Keratinocyte (primary cell): ENCODE measurements at regions not wholly inside any gene's neighbourhood (a gene's known extent, or its start where the extent isn't known, plus 50 kb on each side); places are given as distances from the start of the nearest gene placed in this dataset.

Experiments used
- DNase-seq: peaks from one replicate; pipeline ENCODE4 v3.0.0-alpha.2; 2011; ENCODE audit warnings: low read depth, missing footprints, low spot score
- FAIRE-seq: peaks from 2 replicates; lab custom pipeline; 2011; peaks lifted over from hg19 to GRCh38; lab: Jason Lieb, UNC
- H2AFZ ChIP-seq: 2 replicates; pipeline ENCODE4 v1.6.0; 2012; ENCODE audit warnings: low read length, control low read depth, inconsistent platforms; ENCODE audit not compliant: control insufficient read depth
- H3K27ac ChIP-seq: 2 replicates; pipeline ENCODE4 v1.5.1; 2011; ENCODE audit warnings: low read length; ENCODE audit not compliant: control insufficient read depth, insufficient read depth
- H3K27me3 ChIP-seq: 3 replicates; pipeline ENCODE4 v1.6.0; 2011; ENCODE audit warnings: low read length; ENCODE audit not compliant: control insufficient read depth, insufficient read depth; ENCODE audit errors: extremely low read depth
- H3K36me3 ChIP-seq, 2 experiments: 2 replicates in 1 of 2; 3 replicates in 1 of 2; pipeline ENCODE4 v1.5.1; 2011; ENCODE audit warnings: low read length in 2 of 2, mild to moderate bottlenecking in 1 of 2; ENCODE audit not compliant: control insufficient read depth in 2 of 2, insufficient read depth in 2 of 2; ENCODE audit errors: extremely low read depth in 1 of 2
- H3K4me1 ChIP-seq: 3 replicates; pipeline ENCODE4 v1.5.1; 2011; ENCODE audit warnings: low read length; ENCODE audit not compliant: control insufficient read depth, insufficient read depth; ENCODE audit errors: extremely low read depth
- H3K4me2 ChIP-seq: 3 replicates; pipeline ENCODE4 v1.6.0; 2011; ENCODE audit warnings: low read depth, low read length; ENCODE audit not compliant: control insufficient read depth, insufficient read depth; ENCODE audit errors: extremely low read depth
- H3K4me3 ChIP-seq, 3 experiments: fragments of 200-600 bp in 1 of 3; sonication (generic) in 1 of 3; 2 replicates in 2 of 3; 3 replicates in 1 of 3; pipeline ENCODE4 v1.5.1; 2011 to 2016; ENCODE audit warnings: low read length in 3 of 3, mild to moderate bottlenecking in 3 of 3, control low read depth in 2 of 3, inconsistent platforms in 1 of 3, low read depth in 1 of 3, mixed read lengths in 1 of 3, mixed run types in 1 of 3, moderate library complexity in 1 of 3; ENCODE audit not compliant: control insufficient read depth in 2 of 3, insufficient read depth in 2 of 3; ENCODE audit errors: extremely low read depth in 1 of 3
- H3K79me2 ChIP-seq: 2 replicates; pipeline ENCODE4 v1.6.0; 2012; ENCODE audit warnings: low read length; ENCODE audit not compliant: control insufficient read depth, insufficient read depth
- H3K9ac ChIP-seq: 3 replicates; pipeline ENCODE4 v1.6.0; 2011; ENCODE audit warnings: low read length; ENCODE audit not compliant: control insufficient read depth, insufficient read depth; ENCODE audit errors: extremely low read depth
- H3K9me1 ChIP-seq: 3 replicates; pipeline ENCODE4 v1.6.0; 2011; ENCODE audit warnings: low read length; ENCODE audit not compliant: control insufficient read depth, insufficient read depth; ENCODE audit errors: extremely low read depth
- H3K9me3 ChIP-seq: 2 replicates; pipeline ENCODE4 v1.5.1; 2012; ENCODE audit warnings: low read depth, low read length; ENCODE audit not compliant: control insufficient read depth
- H4K20me1 ChIP-seq: 3 replicates; pipeline ENCODE4 v1.6.0; 2011; ENCODE audit warnings: low read length; ENCODE audit not compliant: control insufficient read depth, insufficient read depth; ENCODE audit errors: extremely low read depth
- EZH2 ChIP-seq: IDR thresholded peaks from one replicate; pipeline ENCODE4 v1.6.1; 2012; ENCODE audit warnings: inconsistent platforms, mild to moderate bottlenecking, low read length, moderate library complexity
- dilution Hi-C: fragments of 300-500 bp; cut with MboI; formaldehyde crosslinking; loops from one replicate; pipeline ENCODE4 v1.7.0; 2020; ENCODE audit warnings: low sequenced_read_pairs; ENCODE audit not compliant: extremely low pct_ligation_motif_present
- TF ChIP-seq, protein P1 (sequence below), 3 experiments: IDR thresholded peaks in 1 of 3; conservative IDR thresholded peaks in 1 of 3; optimal IDR thresholded peaks in 1 of 3; 2 replicates in 2 of 3; 3 replicates in 1 of 3; pipeline versions ENCODE3 to v1.5.1; 2011; ENCODE audit warnings: low read length in 3 of 3, mild to moderate bottlenecking in 3 of 3, moderate library complexity in 2 of 3, control low read depth in 1 of 3, inconsistent platforms in 1 of 3; ENCODE audit not compliant: insufficient read depth in 2 of 3; ENCODE audit errors: extremely low read depth in 1 of 3

DNA sequence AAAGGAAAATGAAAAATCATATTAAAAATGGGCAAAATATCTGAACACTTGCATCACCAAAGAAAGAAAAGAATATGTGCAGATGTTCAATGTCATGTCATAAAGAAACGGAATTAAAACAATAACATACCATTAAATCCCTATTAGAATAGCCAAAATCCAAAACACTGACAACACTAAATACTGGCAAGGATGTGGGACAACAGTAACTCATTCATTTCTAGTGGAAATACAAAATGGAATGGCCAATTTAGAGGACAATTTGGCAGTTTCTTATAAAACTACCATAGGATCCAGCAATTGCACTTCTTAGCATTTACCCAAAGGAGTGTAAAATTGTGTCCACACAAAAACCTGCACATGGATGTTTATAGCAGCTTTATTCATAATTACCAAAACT is 542.5 kb upstream of the UBE2E2 start:
- Histone ChIP-seq H3K4me2 (no peak overlapping the region), H3K27me3 (no peaks in the 10 kb centered on the region), H2AFZ (no peak overlapping the region), H3K79me2 (no peaks in the 10 kb centered on the region), H4K20me1 (no peaks in the 10 kb centered on the region), H3K9me1 (no peaks in the 10 kb centered on the region), H3K27ac (no peak overlapping the region), H3K4me3 (no peak overlapping the region), H3K36me3 (no peaks in the 10 kb centered on the region), H3K4me1 (no peaks in the 10 kb centered on the region), H3K9ac (no peak overlapping the region), H3K9me3 (no peaks in the 10 kb centered on the region)
- FAIRE-seq (no peak), DNase-seq (no peak)
- TF ChIP-seq, protein P1, sequence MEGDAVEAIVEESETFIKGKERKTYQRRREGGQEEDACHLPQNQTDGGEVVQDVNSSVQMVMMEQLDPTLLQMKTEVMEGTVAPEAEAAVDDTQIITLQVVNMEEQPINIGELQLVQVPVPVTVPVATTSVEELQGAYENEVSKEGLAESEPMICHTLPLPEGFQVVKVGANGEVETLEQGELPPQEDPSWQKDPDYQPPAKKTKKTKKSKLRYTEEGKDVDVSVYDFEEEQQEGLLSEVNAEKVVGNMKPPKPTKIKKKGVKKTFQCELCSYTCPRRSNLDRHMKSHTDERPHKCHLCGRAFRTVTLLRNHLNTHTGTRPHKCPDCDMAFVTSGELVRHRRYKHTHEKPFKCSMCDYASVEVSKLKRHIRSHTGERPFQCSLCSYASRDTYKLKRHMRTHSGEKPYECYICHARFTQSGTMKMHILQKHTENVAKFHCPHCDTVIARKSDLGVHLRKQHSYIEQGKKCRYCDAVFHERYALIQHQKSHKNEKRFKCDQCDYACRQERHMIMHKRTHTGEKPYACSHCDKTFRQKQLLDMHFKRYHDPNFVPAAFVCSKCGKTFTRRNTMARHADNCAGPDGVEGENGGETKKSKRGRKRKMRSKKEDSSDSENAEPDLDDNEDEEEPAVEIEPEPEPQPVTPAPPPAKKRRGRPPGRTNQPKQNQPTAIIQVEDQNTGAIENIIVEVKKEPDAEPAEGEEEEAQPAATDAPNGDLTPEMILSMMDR (optimal IDR thresholded peaks at IDR 0.05 in 1 of 3, IDR thresholded peaks at IDR 0.05 in 1 of 3, conservative IDR thresholded peaks at IDR 0.05 in 1 of 3; ENCODE audit: extremely low read depth in 1 of 3, insufficient read depth in 2 of 3, low read length in 3 of 3), result no peak
- TF ChIP-seq EZH2, result no peak
- dilution Hi-C loops, result no loop called here

DNA sequence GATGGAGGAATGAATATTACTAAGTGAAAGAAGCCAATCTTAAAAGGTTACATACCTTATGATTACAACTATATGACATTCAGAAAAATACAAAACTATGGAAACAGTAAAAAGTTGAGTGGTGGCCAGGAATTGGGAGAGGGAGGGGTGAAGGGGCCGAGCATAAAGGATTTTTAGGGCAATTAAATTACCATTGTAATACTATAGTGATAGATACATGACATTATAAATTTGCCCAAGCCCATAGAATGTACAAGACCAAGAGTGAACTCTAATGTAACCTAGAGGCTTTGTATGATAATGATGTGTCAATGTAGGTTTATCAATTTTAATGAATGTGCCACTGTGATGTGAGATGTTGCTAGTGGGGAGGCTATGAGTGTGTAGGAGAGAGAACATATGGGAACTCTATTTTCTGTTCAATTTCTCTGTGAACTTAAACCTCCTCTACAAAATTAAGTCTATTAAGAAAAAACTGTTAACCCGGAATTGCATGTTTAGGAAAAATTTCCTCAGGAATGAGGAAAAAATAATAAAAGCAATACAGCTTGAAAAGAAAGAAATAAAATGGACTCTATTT is 541.9 kb upstream of the UBE2E2 start:
- no peak for DNase-seq
- no peak overlapping the region for H3K4me2 ChIP-seq
- H3K36me3 ChIP-seq, result no peaks in the 10 kb centered on the region
- H3K9ac ChIP-seq, result no peak overlapping the region
- no peaks in the 10 kb centered on the region for H3K9me1 ChIP-seq
- TF ChIP-seq, protein P1 (optimal IDR thresholded peaks at IDR 0.05 in 1 of 3, IDR thresholded peaks at IDR 0.05 in 1 of 3, conservative IDR thresholded peaks at IDR 0.05 in 1 of 3; ENCODE audit: extremely low read depth in 1 of 3, insufficient read depth in 2 of 3, low read length in 3 of 3), result no peak
- TF ChIP-seq EZH2, result no peak
- no peak overlapping the region for H3K4me3 ChIP-seq
- no peak for FAIRE-seq
- no peak overlapping the region for H3K27ac ChIP-seq
- no peaks in the 10 kb centered on the region for H3K27me3 ChIP-seq
- H2AFZ ChIP-seq, result no peak overlapping the region
- H3K9me3 ChIP-seq, result no peaks in the 10 kb centered on the region
- no peaks in the 10 kb centered on the region for H3K79me2 ChIP-seq
- H4K20me1 ChIP-seq, result no peaks in the 10 kb centered on the region
- H3K4me1 ChIP-seq, result no peaks in the 10 kb centered on the region
- dilution Hi-C loops, result no loop called here
